Body of pancreas (tissue), 4 donors: ENCODE measurements at regions not wholly inside any gene's neighbourhood (a gene's known extent, or its start where the extent isn't known, plus 50 kb on each side); places are given as distances from the start of the nearest gene placed in this dataset.

Source experiments
- CTCF ChIP-seq, 7 experiments: fragments of 450-650 bp in 4 of 7; fragments of 200-600 bp in 3 of 7; sonication (generic) in 3 of 7; IDR thresholded peaks; one replicate each; pipeline ENCODE4 v1.5.1; 2016 to 2019; ENCODE audit warnings: antibody characterized with exemption in 7 of 7
- POLR2A ChIP-seq, 3 donors: fragments of 450-650 bp; IDR thresholded peaks; one replicate each; pipeline ENCODE4 v1.6.1; 2016; ENCODE audit warnings: antibody characterized with exemption in 3 of 3, mild to moderate bottlenecking in 2 of 3

GRCh38 chr5:106481374-106481773, 1189.4 kb downstream of the EFNA5 start:
- TF ChIP-seq CTCF (IDR thresholded peaks at IDR 0.05) = no peak
- no peak for TF ChIP-seq POLR2A (IDR thresholded peaks at IDR 0.05)
